Kasumi-1 (cell line): ENCODE measurements at regions not wholly inside any gene's neighbourhood (a gene's known extent, or its start where the extent isn't known, plus 50 kb on each side); places are given as distances from the start of the nearest gene placed in this dataset.
"Not testable (repeated sequence)": the region's sequence is repeated elsewhere in the genome, so short reads cannot be mapped to it uniquely, and the experiment has no call there.

Experiments
- DNase-seq, 2 experiments: peaks; one replicate each; lab custom pipeline; 2025; lab: John Stamatoyannopoulos, UW

DNA sequence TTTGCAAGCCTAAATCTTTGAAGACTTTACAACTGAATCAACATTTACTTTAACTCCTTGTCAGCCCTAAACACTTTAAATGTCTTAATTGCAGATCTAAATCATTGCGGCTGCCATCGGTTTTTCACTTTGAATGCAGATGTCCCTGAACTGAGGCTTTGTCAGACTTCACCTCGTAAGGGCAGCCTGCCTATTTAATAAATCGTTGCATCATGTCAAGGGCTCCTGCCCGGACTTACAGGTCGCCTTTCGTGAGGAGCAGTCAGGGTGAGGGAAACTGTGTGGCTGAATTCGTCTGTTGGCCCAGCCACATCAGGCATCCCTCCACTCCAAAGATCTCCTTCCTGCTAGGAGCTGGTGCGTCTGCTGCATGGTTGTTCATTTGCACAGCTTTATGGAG lies 368.2 kb upstream of the NPVF start:
- DNase-seq = no peak

DNA sequence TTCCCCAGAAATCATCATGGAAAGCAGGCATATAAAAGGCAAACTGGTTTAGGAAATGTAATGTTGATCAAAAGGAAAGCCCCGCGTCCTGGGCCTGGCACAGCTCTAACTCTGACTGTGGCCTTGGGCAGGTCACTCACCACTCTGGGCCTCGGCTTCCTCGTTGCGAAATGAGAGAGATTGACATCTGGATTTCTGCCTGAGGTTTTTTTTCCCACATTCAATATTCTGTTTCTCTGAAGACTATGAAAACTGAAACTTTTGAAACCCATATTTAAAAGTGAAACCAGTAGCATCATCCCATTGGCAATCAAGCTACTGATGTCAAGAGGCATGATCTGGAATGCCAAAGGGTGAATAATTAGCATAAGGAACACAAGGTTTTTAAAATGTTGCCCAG lies 369.7 kb upstream of the NPVF start:
- no peak for DNase-seq

GRCh38 chr7:25598765-25599164 lies 370.5 kb upstream of the NPVF start:
- no peak for DNase-seq

DNA sequence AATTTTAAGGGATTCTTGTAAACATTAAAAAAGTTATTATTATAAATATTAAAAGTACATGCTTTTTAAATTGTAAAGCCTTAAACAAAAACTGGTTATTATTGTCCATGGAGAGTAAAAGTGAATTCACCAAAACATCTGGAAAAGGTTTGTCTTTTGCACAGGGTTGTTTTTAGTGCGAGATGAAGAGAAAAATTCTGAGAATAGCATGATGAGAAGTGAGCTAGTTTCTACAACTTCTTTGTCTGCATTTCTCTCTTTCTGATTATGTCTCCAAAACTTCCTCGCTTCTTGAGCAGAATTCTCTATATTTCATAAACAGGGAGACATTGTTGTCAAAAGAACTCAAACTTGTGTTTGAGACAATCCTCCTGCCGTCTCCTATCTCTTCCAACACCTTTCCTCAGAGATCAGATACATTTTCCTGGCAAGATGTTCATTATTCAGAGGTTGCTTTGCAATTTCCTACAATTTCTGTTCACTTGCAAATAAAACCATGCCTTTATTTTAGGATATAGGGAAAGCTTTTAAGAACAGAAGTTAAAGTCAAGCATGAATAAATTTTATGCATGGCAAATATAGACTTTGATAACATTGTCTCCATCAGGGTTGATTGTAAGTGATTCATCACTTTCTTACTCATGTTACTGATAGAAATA lies 372.1 kb upstream of the NPVF start:
- no peak for DNase-seq

DNA sequence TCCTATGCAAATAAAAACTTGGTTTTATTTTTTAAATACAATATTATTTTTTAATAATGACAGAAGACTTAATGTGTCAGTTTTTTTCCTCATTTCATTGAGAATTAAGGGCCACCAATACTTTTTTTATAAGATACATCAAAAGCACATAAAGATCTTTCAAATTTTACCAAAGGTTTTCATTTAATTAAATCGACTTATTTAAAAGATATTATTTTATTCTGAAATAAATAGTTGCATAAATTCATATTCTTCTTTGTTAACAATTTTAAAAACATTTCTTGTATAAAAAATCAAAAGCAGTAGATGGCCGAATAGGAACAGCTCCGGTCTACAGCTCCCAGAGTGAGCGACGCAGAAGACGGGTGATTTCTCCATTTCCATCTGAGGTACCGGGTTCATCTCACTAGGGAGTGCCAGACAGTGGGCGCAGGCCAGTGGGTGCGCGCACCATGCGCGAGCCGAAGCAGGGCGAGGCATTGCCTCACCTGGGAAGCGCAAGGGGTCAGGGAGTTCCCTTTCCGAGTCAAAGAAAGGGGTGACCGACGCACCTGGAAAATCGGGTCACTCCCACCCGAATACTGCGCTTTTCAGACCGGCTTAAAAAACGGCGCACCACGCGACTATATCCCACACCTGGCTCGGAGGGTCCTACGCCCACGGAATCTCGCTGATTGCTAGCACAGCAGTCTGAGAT lies 374.6 kb upstream of the NPVF start:
- DNase-seq = not testable (repeated sequence)

DNA sequence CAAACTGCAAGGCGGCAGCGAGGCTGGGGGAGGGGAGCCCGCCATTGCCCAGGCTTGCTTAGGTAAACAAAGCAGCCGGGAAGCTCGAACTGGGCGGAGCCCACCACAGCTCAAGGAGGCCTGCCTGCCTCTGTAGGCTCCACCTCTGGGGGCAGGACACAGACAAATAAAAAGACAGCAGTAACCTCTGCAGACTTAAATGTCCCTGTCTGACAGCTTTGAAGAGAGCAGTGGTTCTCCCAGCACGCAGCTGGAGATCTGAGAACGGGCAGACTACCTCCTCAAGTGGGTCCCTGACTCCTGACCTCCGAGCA lies 375.1 kb upstream of the NPVF start:
- not testable (repeated sequence) for DNase-seq

DNA sequence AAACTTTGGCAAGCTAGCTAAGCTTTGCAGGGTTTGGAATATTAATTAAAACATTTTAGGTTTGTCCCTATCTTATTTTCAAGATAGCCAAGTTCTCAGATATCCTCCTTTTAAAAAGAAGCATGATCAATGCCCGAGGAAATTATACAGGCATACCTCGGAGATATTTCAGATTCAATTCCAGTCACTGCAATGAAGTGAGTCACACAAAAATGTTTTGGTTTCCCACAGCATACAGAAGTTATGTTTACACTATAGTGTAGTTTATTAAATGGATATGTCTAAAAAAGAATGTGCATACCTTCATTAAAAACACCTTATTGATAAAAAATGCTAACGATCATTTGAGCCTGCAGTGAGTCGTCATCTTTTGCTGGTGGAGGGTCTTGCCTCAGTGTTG lies 382.9 kb upstream of the NPVF start:
- DNase-seq = no peak

DNA sequence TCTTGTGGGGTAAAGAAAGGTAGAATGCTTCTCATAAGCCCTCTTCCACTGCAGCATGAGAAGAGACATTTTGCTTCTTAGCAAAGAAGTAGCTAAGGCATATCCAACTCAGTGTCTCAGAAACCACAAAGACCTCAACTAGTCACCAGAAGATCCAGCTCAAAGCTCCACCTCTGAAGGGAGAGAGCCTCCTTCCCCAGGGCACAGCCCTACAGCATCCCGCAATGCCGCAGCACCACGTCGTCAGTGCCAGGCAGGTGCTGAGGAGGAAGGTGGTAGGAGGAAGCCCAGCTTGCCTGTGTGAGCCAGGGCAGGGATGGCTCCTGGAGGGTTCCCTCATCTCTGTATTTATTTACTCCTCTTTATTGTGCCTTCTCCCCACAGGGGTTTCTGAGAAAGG lies 385.6 kb upstream of the NPVF start:
- DNase-seq = peak; percentile 66 to 79

DNA sequence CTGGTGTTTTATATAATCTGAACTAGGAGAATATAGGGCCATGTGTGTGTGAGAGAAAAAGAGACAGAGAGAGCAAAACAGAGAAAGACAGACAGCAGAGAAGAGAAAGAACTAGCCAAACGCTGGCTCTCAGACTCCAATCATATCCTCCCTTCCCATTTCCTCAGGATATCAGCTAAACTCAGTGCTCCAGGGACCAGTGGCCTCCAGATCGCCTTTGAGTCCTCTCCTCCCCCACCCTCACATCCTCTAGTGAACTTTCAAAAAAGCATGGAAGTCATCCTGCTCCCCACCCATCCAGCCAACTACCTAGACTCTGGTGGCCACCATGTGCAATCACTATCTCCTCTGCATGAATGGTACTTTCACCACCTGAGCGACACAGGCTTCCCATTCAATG lies 386.1 kb upstream of the NPVF start:
- peak in 1 of 2 experiments; percentile 40 for DNase-seq

GRCh38 chr7:25615003-25615402 lies 386.7 kb upstream of the NPVF start:
- peak; percentile 95 to 96 for DNase-seq

DNA sequence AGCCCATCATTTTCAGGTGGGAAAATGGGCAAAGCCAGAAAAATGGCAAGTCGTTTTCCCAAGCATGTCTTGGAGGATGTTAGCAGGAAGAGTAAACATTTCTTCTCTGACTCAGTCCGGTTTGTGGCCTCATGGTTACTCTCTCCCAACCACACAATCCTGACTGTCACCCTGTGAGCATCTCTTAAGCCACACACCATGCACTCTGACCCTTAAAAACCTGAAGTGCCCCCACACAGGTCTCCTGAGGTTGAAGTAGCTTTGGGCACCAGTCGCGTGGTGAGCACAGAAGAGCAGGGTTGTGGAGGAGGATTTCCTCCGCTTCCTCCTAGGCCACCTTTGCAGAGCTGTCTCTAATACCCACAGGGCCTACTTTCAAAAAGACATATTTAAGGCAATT lies 387.3 kb upstream of the NPVF start:
- peak; percentile 72 to 82 for DNase-seq

GRCh38 chr7:25617214-25617613 lies 388.9 kb upstream of the NPVF start:
- peak; percentile 24 to 31 for DNase-seq

GRCh38 chr7:25617673-25618072 lies 389.4 kb upstream of the NPVF start:
- DNase-seq = no peak

DNA sequence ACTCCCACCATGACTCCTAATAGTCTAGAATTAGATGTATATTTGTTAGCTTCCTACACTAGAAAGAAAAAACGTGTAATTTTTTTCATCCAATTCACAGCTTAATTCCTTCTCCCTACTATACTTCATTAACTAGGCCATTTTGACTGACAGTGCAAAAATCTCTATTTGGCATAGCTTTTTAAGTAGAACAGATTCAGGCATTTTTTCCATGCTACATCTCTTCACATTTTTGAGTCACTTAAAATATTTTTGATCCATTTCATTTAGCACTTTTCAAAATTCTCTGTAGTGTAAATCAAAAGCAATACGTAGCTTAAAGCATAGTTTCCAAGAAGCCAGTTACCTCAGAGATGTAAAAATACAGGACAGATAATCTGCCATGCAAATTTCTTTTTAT lies 391.1 kb upstream of the NPVF start:
- no peak for DNase-seq

- DNase-seq = peak; percentile 99 to 100
Measured at GRCh38 chr7:25619963-25620799, 391.9 kb upstream of the NPVF start.

- DNase-seq = no peak
Measured at GRCh38 chr7:25621993-25622392, 393.7 kb upstream of the NPVF start.

DNA sequence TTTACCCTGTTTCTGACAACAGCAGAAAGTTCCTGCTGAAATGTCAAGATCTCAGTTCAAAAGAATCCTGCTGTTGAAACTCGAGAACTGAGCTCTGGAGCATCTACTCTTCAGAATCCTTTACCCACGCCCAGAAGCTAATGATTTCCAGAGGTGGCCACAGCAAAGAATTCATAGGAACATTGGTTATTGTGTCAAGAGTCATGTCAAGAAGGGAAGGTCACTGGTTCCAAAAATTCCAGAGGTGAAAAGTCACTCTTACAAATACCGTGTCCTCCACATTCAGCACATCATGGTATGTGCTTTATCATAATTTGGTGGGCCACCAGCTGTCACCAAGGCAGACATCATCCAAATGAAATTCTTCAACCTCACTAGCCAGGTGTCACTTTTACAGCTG lies 394.4 kb upstream of the NPVF start:
- DNase-seq = no peak

GRCh38 chr7:25624051-25624450 lies 395.8 kb upstream of the NPVF start:
- no peak for DNase-seq

- DNase-seq = no peak
Measured at GRCh38 chr7:25624833-25625232, 396.5 kb upstream of the NPVF start.

DNA sequence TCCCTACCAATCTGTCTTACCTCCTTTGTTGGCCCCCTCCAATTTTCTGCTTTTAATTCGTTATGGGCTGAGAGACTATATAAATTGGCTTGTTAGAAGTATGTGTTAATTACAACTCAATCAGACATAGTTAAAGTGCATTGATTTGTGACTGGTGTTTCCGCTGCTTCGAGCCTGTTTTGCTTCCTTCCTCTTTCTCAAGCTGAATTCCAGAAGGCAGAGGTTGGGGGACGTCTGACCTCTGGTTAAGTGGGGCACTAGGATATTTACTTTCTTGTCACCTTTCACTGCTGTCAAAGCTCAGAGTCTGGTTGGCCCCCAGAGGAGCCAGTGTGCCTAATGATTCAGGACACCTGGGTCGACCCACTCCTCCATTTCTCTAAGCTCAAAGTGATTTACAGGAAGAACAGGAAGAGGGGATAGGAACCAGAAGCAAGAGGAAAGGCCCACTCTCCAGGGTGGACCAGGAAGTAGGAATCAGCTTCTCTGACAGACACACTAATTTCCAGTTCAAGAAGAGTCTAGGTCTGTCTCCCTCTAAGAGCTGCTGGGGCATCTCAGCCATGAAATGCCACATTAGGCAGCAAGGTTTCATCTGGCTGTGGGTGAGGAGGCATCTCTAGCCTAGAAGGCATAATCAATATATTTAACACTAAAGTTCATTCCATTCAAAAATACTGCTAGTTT lies 397.2 kb upstream of the NPVF start:
- peak; percentile 91 to 94 for DNase-seq

DNA sequence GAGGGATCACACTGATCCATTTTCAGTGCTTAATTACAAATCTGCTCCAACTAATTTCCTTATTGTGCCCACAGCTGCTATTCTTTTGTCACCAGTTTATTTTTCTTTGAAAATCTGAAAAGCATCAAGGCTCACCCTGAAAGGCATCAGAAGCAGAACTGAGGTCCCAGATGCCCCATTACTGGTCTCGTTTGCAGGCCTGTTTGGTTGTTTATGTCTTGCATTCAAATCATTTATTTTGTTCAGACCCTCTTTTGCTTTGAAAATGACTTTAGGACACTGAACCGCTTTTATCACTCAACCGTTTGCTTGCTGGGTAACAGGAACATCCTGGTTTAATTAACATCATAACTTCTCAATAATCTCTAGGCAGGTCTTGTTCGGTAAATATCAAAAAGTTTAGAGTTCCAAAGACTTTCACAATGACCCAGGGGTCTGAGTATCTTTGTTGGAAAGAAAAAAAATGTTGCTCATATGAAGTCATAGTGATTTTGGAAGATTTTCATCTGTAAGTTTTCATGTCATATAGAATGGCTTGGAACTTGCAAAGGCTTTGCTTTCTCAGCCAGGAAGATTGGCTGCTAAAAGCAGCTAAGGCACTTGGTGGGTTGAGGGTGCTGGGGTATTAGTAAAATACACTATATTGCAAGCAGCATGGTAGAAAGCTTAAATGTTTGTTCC lies 398.3 kb upstream of the NPVF start:
- no peak for DNase-seq

DNA sequence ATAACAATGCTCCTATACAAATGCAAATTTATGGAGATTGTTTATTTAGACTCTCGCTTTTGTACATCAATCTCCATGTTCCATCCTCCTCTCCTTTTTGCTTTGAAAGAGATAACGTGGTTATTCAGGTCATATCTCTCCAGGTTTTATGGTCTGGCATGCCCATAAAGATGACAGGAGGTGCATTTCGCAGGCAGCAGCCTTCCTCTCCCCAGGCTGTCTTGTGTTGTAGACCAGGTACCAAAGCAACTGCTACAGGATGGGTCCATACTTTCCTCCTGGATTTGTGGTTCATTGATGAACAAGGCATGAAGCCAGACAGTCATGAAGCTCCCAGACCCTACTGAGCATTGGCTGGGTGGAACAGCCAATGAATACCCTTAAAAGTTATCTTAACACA lies 400.2 kb upstream of the NPVF start:
- DNase-seq = no peak
